PFSK-1 (cell line): ENCODE measurements at regions not wholly inside any gene's neighbourhood (a gene's known extent, or its start where the extent isn't known, plus 50 kb on each side); places are given as distances from the start of the nearest gene placed in this dataset.

ENCODE experiments used
- POLR2AphosphoS5 ChIP-seq: IDR thresholded peaks from 2 replicates; pipeline ENCODE4 v1.6.1; 2012; ENCODE audit warnings: low read depth, mild to moderate bottlenecking, control low read depth, low read length, moderate library complexity
- REST ChIP-seq, 2 experiments: IDR thresholded peaks; 2 replicates each; pipeline versions ENCODE4 v1.6.1 to v1.8.0; 2011 to 2012; ENCODE audit warnings: low read depth in 2 of 2, low read length in 2 of 2, control low read depth in 1 of 2, inconsistent platforms in 1 of 2, mild to moderate bottlenecking in 1 of 2, moderate library complexity in 1 of 2; ENCODE audit not compliant: insufficient read depth in 1 of 2
- SIN3A ChIP-seq: IDR thresholded peaks from 2 replicates; pipeline ENCODE4 v1.6.1; 2012; ENCODE audit warnings: mild to moderate bottlenecking, low read length, moderate library complexity, borderline replicate concordance; ENCODE audit not compliant: insufficient read depth

GRCh38 chr4:33073811-33074210, 2353.6 kb downstream of the PCDH7 start:
- TF ChIP-seq REST (IDR thresholded peaks at IDR 0.05; ENCODE audit: insufficient read depth in 1 of 2, low read depth in 2 of 2, low read length in 2 of 2) (no peak), POLR2AphosphoS5 (no peak), SIN3A (no peak)
